HEK293 (cell line): ENCODE measurements at regions not wholly inside any gene's neighbourhood (a gene's known extent, or its start where the extent isn't known, plus 50 kb on each side); places are given as distances from the start of the nearest gene placed in this dataset.
A peak's percentile ranks its signal among the peaks of the same experiment; 100 is the strongest.

Experiments used
- CTCF ChIA-PET: fragments of 350-600 bp; formaldehyde crosslinking; extraction: SDS; loops from one replicate; lab custom pipeline; 2021; ENCODE audit warnings: antibody characterized with exemption; lab: Yijun Ruan, JAX
- POLR2A ChIA-PET: fragments of 300-600 bp; formaldehyde crosslinking; extraction: SDS; loops from one replicate; lab custom pipeline; 2020; ENCODE audit warnings: antibody characterized with exemption, inconsistent platforms; lab: Yijun Ruan, JAX
- H3K27ac ChIP-seq: fragments of 200-500 bp; sonication (Bioruptor generic); 2 replicates; pipeline ENCODE4 v1.5.1; 2014; ENCODE audit warnings: low read depth, low read length, control low read depth, inconsistent platforms; ENCODE audit errors: extremely low read depth
- H3K36me3 ChIP-seq, 2 experiments: fragments of 200-500 bp in 1 of 2; sonication (Bioruptor generic) in 1 of 2; 1 replicate in 1 of 2; 2 replicates in 1 of 2; pipeline ENCODE4 v1.5.1; 2014 to 2017; ENCODE audit warnings: inconsistent platforms in 2 of 2, low read length in 2 of 2; ENCODE audit not compliant: control insufficient read depth in 2 of 2, insufficient read depth in 1 of 2
- H3K4me1 ChIP-seq: fragments of 200-500 bp; sonication (Bioruptor generic); 2 replicates; pipeline ENCODE4 v1.5.1; 2014; ENCODE audit warnings: mild to moderate bottlenecking, low read length, inconsistent platforms; ENCODE audit not compliant: control insufficient read depth, insufficient read depth
- H3K4me3 ChIP-seq: 2 replicates; pipeline ENCODE4 v1.5.1; 2011; ENCODE audit warnings: low read depth, mild to moderate bottlenecking, control low read depth, low read length, moderate library complexity
- H3K9me3 ChIP-seq: fragments of 200-500 bp; sonication (Bioruptor generic); 2 replicates; pipeline ENCODE4 v1.5.1; 2014; ENCODE audit warnings: low read depth, low read length, inconsistent platforms; ENCODE audit not compliant: control insufficient read depth, insufficient read depth
- GFI1B ChIP-seq: fragments of 450-650 bp; formaldehyde crosslinking; IDR thresholded peaks from 2 replicates; pipeline ENCODE4 v1.5.1; 2016; ENCODE audit warnings: missing biosample characterization, missing genetic modification characterization
- HOXD13 ChIP-seq: sonication (generic); formaldehyde crosslinking; IDR thresholded peaks from 2 replicates; pipeline ENCODE4 v1.8.0; 2022; ENCODE audit warnings: missing genetic modification reagents, borderline replicate concordance
- KLF16 ChIP-seq: fragments of 450-650 bp; formaldehyde crosslinking; IDR thresholded peaks from 2 replicates; pipeline ENCODE4 v1.5.1; 2017; ENCODE audit warnings: missing biosample characterization, missing genetic modification characterization
- ZBTB20 ChIP-seq: fragments of 450-650 bp; formaldehyde crosslinking; IDR thresholded peaks from 2 replicates; pipeline ENCODE4 v1.5.1; 2016; ENCODE audit warnings: missing biosample characterization, missing genetic modification characterization
- ZNF184 ChIP-seq: fragments of 450-650 bp; IDR thresholded peaks from 2 replicates; pipeline ENCODE4 v1.5.1; 2018; ENCODE audit warnings: missing biosample characterization, mild to moderate bottlenecking, missing genetic modification characterization
- ZNF433 ChIP-seq: fragments of 450-650 bp; formaldehyde crosslinking; IDR thresholded peaks from 2 replicates; pipeline ENCODE4 v1.5.1; 2016; ENCODE audit warnings: missing biosample characterization, missing genetic modification characterization, low read depth
- ZNF501 ChIP-seq: fragments of 450-650 bp; formaldehyde crosslinking; IDR thresholded peaks from 2 replicates; pipeline ENCODE4 v1.5.1; 2016; ENCODE audit warnings: missing biosample characterization, missing genetic modification characterization
- ZNF558 ChIP-seq: fragments of 450-650 bp; formaldehyde crosslinking; IDR thresholded peaks from 2 replicates; pipeline ENCODE4 v1.5.1; 2016; ENCODE audit warnings: missing biosample characterization, missing genetic modification characterization
- ZNF571 ChIP-seq: fragments of 450-650 bp; formaldehyde crosslinking; IDR thresholded peaks from 2 replicates; pipeline ENCODE4 v1.5.0; 2017; ENCODE audit warnings: missing biosample characterization, missing genetic modification characterization
- ZNF670 ChIP-seq: fragments of 450-650 bp; formaldehyde crosslinking; IDR thresholded peaks from 2 replicates; pipeline ENCODE4 v1.5.1; 2016; ENCODE audit warnings: missing biosample characterization, missing genetic modification characterization, low read depth
- ZNF785 ChIP-seq: fragments of 450-650 bp; formaldehyde crosslinking; IDR thresholded peaks from 2 replicates; pipeline ENCODE4 v1.5.1; 2016; ENCODE audit warnings: missing biosample characterization, missing genetic modification characterization
- ZNF792 ChIP-seq: fragments of 450-650 bp; formaldehyde crosslinking; IDR thresholded peaks from 2 replicates; pipeline ENCODE4 v1.5.1; 2016; ENCODE audit warnings: missing biosample characterization, missing genetic modification characterization
- ZXDB ChIP-seq: fragments of 450-650 bp; formaldehyde crosslinking; IDR thresholded peaks from 2 replicates; pipeline ENCODE4 v1.5.1; 2016; ENCODE audit warnings: missing biosample characterization, missing genetic modification characterization
- TF ChIP-seq, protein P1 (sequence below): fragments of 450-650 bp; formaldehyde crosslinking; IDR thresholded peaks from 2 replicates; pipeline ENCODE4 v1.5.1; 2017; ENCODE audit warnings: missing biosample characterization, missing genetic modification characterization
- TF ChIP-seq, protein P2 (sequence below): fragments of 450-650 bp; formaldehyde crosslinking; IDR thresholded peaks from 2 replicates; pipeline ENCODE4 v1.5.1; 2016; ENCODE audit warnings: missing biosample characterization, missing genetic modification characterization
- TF ChIP-seq, protein P3 (sequence below): fragments of 450-650 bp; formaldehyde crosslinking; IDR thresholded peaks from 2 replicates; pipeline ENCODE4 v1.5.1; 2017; ENCODE audit warnings: missing biosample characterization, mild to moderate bottlenecking, missing genetic modification characterization, moderate library complexity
- TF ChIP-seq, protein P4 (sequence below): fragments of 450-650 bp; formaldehyde crosslinking; IDR thresholded peaks from 2 replicates; pipeline ENCODE4 v1.5.1; 2016; ENCODE audit warnings: missing biosample characterization, missing genetic modification characterization
- TF ChIP-seq, protein P5 (sequence below): fragments of 450-650 bp; formaldehyde crosslinking; conservative IDR thresholded peaks from 2 replicates; pipeline ENCODE4 v1.5.1; 2016; ENCODE audit warnings: low read depth, missing biosample characterization, missing genetic modification characterization

DNA sequence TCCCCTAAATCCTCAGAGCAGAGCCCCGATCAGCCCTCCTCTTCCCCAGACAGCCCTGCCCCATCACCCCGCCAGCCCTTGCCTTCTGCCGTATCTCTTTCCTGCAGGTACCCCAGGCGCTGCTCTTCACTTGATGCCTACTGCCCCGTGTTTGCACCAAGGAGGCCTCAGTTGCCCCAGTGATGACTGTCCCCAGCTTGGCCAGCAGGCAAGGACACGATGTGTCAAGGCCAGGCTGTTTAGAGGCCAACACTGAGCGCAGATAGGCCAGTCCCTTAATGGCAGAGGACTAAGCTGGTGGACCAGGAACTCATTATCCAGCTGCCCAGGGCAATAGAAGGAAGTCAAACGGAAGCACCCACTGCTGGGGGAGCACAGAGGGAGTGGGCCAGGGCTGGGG lies 68.4 kb downstream of the CAMK2N1 start (continued):
- TF ChIP-seq, protein P1, sequence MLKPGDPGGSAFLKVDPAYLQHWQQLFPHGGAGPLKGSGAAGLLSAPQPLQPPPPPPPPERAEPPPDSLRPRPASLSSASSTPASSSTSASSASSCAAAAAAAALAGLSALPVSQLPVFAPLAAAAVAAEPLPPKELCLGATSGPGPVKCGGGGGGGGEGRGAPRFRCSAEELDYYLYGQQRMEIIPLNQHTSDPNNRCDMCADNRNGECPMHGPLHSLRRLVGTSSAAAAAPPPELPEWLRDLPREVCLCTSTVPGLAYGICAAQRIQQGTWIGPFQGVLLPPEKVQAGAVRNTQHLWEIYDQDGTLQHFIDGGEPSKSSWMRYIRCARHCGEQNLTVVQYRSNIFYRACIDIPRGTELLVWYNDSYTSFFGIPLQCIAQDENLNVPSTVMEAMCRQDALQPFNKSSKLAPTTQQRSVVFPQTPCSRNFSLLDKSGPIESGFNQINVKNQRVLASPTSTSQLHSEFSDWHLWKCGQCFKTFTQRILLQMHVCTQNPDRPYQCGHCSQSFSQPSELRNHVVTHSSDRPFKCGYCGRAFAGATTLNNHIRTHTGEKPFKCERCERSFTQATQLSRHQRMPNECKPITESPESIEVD (tag by site-specific recombination), result no peak
- TF ChIP-seq ZNF433 (tag by site-specific recombination), result no peak

DNA sequence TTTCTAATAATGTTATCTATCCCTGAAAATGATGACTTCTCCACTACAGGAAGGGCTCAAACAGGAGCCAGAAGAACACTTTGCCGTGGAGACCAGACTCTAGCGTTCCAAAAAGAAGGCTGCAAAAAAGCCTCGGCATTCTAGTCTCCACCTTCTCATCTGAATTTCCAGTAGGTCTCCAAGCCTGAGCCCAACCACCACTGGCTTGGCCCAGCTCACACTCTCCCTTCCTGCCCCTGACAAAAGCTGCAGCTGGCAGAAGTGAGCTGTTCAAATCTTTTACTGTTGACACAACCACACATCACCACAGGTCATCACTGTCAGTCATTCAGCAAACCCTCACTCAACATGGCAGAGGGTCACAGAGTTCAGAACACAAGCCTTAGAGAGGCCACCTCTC lies 69.3 kb downstream of the CAMK2N1 start:
- Histone ChIP-seq H3K9me3 (no peaks in the 10 kb centered on the region), H3K27ac (no peak overlapping the region), H3K4me1 (no peaks in the 10 kb centered on the region), H3K36me3 (no peaks in the 10 kb centered on the region), H3K4me3 (no peak overlapping the region)
- ChIA-PET CTCF (interaction anchor here (1.4 to 1.5 kb wide), 3 partner anchors 11 to 204 kb away, joined by 3 to 5 read pairs (median 3); no protein-coding TSS in a partner anchor), POLR2A (no interaction called here)
- TF ChIP-seq ZNF792, result no peak
- TF ChIP-seq, protein P2, sequence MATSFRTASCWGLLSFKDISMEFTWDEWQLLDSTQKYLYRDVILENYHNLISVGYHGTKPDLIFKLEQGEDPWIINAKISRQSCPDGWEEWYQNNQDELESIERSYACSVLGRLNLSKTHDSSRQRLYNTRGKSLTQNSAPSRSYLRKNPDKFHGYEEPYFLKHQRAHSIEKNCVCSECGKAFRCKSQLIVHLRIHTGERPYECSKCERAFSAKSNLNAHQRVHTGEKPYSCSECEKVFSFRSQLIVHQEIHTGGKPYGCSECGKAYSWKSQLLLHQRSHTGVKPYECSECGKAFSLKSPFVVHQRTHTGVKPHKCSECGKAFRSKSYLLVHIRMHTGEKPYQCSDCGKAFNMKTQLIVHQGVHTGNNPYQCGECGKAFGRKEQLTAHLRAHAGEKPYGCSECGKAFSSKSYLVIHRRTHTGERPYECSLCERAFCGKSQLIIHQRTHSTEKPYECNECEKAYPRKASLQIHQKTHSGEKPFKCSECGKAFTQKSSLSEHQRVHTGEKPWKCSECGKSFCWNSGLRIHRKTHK (tag by site-specific recombination), result no peak
- no peak for TF ChIP-seq ZNF558 (tag by site-specific recombination)
- TF ChIP-seq HOXD13 (CRISPR knock-in tag), result no peak
- no peak for TF ChIP-seq ZNF670 (tag by site-specific recombination)
- TF ChIP-seq, protein P3, sequence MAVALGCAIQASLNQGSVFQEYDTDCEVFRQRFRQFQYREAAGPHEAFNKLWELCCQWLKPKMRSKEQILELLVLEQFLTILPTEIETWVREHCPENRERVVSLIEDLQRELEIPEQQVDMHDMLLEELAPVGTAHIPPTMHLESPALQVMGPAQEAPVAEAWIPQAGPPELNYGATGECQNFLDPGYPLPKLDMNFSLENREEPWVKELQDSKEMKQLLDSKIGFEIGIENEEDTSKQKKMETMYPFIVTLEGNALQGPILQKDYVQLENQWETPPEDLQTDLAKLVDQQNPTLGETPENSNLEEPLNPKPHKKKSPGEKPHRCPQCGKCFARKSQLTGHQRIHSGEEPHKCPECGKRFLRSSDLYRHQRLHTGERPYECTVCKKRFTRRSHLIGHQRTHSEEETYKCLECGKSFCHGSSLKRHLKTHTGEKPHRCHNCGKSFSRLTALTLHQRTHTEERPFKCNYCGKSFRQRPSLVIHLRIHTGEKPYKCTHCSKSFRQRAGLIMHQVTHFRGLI (tag by site-specific recombination), result 0 out of 2 replicates have a peak, but pooled peaks have one; percentile 14

DNA sequence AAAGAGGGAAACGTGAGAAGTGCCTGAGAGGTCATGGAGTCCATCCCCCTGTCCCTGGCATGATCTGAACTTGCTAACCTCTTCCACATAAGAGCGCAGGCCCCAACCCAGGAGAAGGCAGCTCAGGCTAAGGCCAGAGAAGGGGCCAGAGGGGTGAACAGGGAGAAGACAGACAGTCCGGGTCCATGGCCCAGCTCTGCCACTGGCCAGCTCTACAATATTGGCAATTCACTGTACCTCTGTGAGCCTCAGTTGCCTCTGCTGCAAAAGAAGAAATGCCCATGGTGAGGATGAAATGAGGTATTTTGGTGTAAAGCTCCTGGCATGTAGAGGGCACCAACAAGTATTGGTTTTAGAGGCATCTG lies 72.3 kb downstream of the CAMK2N1 start:
- Histone ChIP-seq H3K36me3 (no peaks in the 10 kb centered on the region), H3K27ac (no peak overlapping the region), H3K4me3 (no peak overlapping the region), H3K4me1 (no peaks in the 10 kb centered on the region), H3K9me3 (no peaks in the 10 kb centered on the region)
- no peak for TF ChIP-seq ZNF184 (tag by site-specific recombination)
- TF ChIP-seq ZBTB20 (tag by site-specific recombination), result no peak
- no peak for TF ChIP-seq KLF16 (tag by site-specific recombination)
- TF ChIP-seq ZXDB, result no peak
- TF ChIP-seq ZNF785, result no peak
- TF ChIP-seq ZNF501 (tag by site-specific recombination), result no peak
- TF ChIP-seq GFI1B (tag by site-specific recombination), result no peak
- no peak for TF ChIP-seq ZNF571
- TF ChIP-seq, protein P4, sequence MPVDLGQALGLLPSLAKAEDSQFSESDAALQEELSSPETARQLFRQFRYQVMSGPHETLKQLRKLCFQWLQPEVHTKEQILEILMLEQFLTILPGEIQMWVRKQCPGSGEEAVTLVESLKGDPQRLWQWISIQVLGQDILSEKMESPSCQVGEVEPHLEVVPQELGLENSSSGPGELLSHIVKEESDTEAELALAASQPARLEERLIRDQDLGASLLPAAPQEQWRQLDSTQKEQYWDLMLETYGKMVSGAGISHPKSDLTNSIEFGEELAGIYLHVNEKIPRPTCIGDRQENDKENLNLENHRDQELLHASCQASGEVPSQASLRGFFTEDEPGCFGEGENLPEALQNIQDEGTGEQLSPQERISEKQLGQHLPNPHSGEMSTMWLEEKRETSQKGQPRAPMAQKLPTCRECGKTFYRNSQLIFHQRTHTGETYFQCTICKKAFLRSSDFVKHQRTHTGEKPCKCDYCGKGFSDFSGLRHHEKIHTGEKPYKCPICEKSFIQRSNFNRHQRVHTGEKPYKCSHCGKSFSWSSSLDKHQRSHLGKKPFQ (tag by site-specific recombination), result no peak
- TF ChIP-seq, protein P5, sequence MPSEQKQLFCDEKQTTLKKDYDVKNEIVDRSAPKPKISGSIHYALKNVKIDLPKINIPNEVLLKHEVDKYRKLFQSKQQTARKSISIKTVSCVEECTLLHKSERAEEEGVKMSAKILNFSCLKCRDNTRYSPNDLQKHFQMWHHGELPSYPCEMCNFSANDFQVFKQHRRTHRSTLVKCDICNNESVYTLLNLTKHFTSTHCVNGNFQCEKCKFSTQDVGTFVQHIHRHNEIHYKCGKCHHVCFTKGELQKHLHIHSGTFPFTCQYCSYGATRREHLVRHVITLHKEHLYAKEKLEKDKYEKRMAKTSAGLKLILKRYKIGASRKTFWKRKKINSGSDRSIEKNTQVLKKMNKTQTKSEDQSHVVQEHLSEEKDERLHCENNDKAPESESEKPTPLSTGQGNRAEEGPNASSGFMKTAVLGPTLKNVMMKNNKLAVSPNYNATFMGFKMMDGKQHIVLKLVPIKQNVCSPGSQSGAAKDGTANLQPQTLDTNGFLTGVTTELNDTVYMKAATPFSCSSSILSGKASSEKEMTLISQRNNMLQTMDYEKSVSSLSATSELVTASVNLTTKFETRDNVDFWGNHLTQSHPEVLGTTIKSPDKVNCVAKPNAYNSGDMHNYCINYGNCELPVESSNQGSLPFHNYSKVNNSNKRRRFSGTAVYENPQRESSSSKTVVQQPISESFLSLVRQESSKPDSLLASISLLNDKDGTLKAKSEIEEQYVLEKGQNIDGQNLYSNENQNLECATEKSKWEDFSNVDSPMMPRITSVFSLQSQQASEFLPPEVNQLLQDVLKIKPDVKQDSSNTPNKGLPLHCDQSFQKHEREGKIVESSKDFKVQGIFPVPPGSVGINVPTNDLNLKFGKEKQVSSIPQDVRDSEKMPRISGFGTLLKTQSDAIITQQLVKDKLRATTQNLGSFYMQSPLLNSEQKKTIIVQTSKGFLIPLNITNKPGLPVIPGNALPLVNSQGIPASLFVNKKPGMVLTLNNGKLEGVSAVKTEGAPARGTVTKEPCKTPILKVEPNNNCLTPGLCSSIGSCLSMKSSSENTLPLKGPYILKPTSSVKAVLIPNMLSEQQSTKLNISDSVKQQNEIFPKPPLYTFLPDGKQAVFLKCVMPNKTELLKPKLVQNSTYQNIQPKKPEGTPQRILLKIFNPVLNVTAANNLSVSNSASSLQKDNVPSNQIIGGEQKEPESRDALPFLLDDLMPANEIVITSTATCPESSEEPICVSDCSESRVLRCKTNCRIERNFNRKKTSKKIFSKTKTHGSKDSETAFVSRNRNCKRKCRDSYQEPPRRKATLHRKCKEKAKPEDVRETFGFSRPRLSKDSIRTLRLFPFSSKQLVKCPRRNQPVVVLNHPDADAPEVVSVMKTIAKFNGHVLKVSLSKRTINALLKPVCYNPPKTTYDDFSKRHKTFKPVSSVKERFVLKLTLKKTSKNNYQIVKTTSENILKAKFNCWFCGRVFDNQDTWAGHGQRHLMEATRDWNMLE (tag by site-specific recombination), result no peak
- ChIA-PET CTCF (interaction anchor here (2.5 kb wide), 1 partner anchor 16 kb away, joined by 16 read pairs; no protein-coding TSS in a partner anchor), POLR2A (no interaction called here)
